ENCODE measurements at regions not wholly inside any gene's neighbourhood (a gene's known extent, or its start where the extent isn't known, plus 50 kb on each side); places are given as distances from the start of the nearest gene placed in this dataset.

DNA sequence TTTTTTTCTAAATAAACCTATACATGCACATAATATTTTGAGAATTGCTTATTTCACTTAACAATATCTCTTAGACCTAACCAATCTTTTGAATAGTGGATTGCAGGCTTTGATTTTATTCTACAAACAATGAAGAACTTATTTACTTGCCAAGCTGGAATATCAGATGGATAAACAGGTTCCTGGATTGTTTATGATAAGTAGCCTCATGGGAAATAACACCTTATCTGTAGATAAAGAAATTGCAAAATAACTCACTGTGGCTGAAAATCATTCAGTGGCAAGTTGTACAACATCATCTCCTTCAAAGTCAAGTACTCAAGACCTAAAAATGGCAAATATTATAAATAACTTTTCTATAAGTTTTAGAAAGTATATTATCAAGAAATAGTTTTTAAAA, 335.4 kb upstream of the ATP2B1 start:
- H3K27ac ChIP-seq (ENCODE audit: insufficient read length, low read depth, low read length) = no peak overlapping the region
- no peaks in the 10 kb centered on the region for H3K36me3 Mint-ChIP-seq (ENCODE audit: insufficient read depth in 1 of 3, low read depth in 3 of 3)
- no peak overlapping the region for H2BK15ac ChIP-seq (ENCODE audit: low read depth, low read length)
- H3K4me3 Mint-ChIP-seq = no peak overlapping the region
- H3K4me2 ChIP-seq (ENCODE audit: insufficient read depth, insufficient read length, low read length) = no peak overlapping the region
- no peaks in the 10 kb centered on the region for H3K9me3 Mint-ChIP-seq
- no peak overlapping the region for H2BK20ac ChIP-seq (ENCODE audit: low read depth, low read length, poor library complexity, severe bottlenecking)
- H2AK5ac ChIP-seq (ENCODE audit: insufficient read length, low read length) = no peak overlapping the region
- H3K4ac ChIP-seq (ENCODE audit: low read depth, low read length) = no peak overlapping the region
- H4K5ac ChIP-seq (ENCODE audit: insufficient read length, low read depth, low read length) = no peak overlapping the region
- H4K91ac ChIP-seq (ENCODE audit: insufficient read length, low read depth, low read length) = no peak overlapping the region
- H3K27ac Mint-ChIP-seq = no peak overlapping the region
- no peak overlapping the region for H3K23ac ChIP-seq (ENCODE audit: insufficient read length, low read depth, low read length)
- H3K79me1 ChIP-seq (ENCODE audit: insufficient read depth, low read depth, low read length, poor library complexity, severe bottlenecking) = no peaks in the 10 kb centered on the region
- no peak for TF ChIP-seq CTCF (conservative IDR thresholded peaks at IDR 0.05)
- H2BK12ac ChIP-seq (ENCODE audit: insufficient read length, low read depth, low read length) = no peak overlapping the region
- H3K23me2 ChIP-seq (ENCODE audit: insufficient read length, low read depth, low read length, poor library complexity, severe bottlenecking) = no peaks in the 10 kb centered on the region
- H2AFZ ChIP-seq (ENCODE audit: low read length) = no peak overlapping the region
- H3K14ac ChIP-seq (ENCODE audit: insufficient read depth, low read length) = no peak overlapping the region
- H3K9me3 ChIP-seq (ENCODE audit: control insufficient read depth, low read depth, low read length) = no peaks in the 10 kb centered on the region
- no peaks in the 10 kb centered on the region for H4K20me1 ChIP-seq (ENCODE audit: control insufficient read depth, insufficient read depth, insufficient read length)
- no peak for DNase-seq
- no peaks in the 10 kb centered on the region for H3K27me3 Mint-ChIP-seq (ENCODE audit: low read depth)
- H3K27me3 ChIP-seq (ENCODE audit: insufficient read depth, low read length) = no peaks in the 10 kb centered on the region
- H2BK5ac ChIP-seq (ENCODE audit: insufficient read length, low read length) = no peak overlapping the region
- H4K8ac ChIP-seq (replicated peaks; ENCODE audit: insufficient read length, low read depth, low read length) = no peak overlapping the region
- no peaks in the 10 kb centered on the region for H3K4me1 Mint-ChIP-seq
- no peak overlapping the region for H3K56ac ChIP-seq (ENCODE audit: insufficient read length, low read depth, low read length)
- H3K4me1 ChIP-seq (ENCODE audit: insufficient read depth, low read length) = no peaks in the 10 kb centered on the region
- no peaks in the 10 kb centered on the region for H3K79me2 ChIP-seq (ENCODE audit: insufficient read depth, low read length)
- no peak overlapping the region for H2BK120ac ChIP-seq (ENCODE audit: low read depth, low read length, poor library complexity, severe bottlenecking)
- H3K18ac ChIP-seq (ENCODE audit: insufficient read length, low read depth, low read length) = no peak overlapping the region
- H3K9ac ChIP-seq (ENCODE audit: extremely low read depth, insufficient read length, low read length) = no peak overlapping the region
- H3T11ph ChIP-seq (ENCODE audit: low read length) = no peak overlapping the region

All from H9 (cell line).